ENCODE measurements at regions not wholly inside any gene's neighbourhood (a gene's known extent, or its start where the extent isn't known, plus 50 kb on each side); places are given as distances from the start of the nearest gene placed in this dataset.

DNA sequence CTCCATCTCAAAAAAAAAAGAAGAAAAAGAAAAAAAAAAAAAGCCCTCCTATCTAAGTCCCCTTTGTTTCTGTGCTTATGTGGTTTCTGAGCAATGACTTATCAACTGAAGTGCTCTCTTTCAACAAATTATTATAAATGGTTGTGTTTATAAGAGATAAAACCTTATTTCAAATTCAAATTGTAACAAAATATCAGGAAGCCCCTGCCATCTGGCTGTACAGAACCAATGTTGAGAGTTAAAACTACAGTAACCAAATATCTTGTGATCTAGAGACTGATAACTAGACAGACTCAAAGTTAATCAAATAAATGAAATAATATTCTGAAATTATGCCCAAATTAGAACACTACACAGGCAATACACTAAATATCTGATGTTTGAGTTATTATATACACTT, 143.0 kb upstream of the CPNE8 start:
- Histone ChIP-seq H3K9me3 (ENCODE audit: low read length) (no peaks in the 10 kb centered on the region), H3K27ac (ENCODE audit: low read length) (no peak overlapping the region), H4K20me1 (ENCODE audit: insufficient read depth) (no peaks in the 10 kb centered on the region), H3K79me2 (replicated peaks; ENCODE audit: insufficient read depth, low read length) (no peaks in the 10 kb centered on the region), H3K9ac (ENCODE audit: low read length) (no peak overlapping the region), H2AFZ (ENCODE audit: low read depth, low read length) (no peak overlapping the region), H3K36me3 (ENCODE audit: insufficient read depth, low read length) (no peaks in the 10 kb centered on the region), H3K27me3 (ENCODE audit: insufficient read depth, low read depth, low read length) (no peaks in the 10 kb centered on the region), H3K9me2 (ENCODE audit: insufficient read depth, low read length) (no peaks in the 10 kb centered on the region), H3F3A (ENCODE audit: insufficient read depth, low read length, poor library complexity, severe bottlenecking) (no peaks in the 10 kb centered on the region), H3K4me3 (ENCODE audit: low read length) (no peak overlapping the region), H3K4me2 (ENCODE audit: low read length) (no peak overlapping the region)
- TF ChIP-seq POLR2AphosphoS5 (IDR thresholded peaks at IDR 0.05), result no peak
- no peak for TF ChIP-seq RAD21 (conservative IDR thresholded peaks at IDR 0.05)
- TF ChIP-seq TAF1 (IDR thresholded peaks at IDR 0.05; ENCODE audit: low read depth), result no peak
- TF ChIP-seq, protein P1, sequence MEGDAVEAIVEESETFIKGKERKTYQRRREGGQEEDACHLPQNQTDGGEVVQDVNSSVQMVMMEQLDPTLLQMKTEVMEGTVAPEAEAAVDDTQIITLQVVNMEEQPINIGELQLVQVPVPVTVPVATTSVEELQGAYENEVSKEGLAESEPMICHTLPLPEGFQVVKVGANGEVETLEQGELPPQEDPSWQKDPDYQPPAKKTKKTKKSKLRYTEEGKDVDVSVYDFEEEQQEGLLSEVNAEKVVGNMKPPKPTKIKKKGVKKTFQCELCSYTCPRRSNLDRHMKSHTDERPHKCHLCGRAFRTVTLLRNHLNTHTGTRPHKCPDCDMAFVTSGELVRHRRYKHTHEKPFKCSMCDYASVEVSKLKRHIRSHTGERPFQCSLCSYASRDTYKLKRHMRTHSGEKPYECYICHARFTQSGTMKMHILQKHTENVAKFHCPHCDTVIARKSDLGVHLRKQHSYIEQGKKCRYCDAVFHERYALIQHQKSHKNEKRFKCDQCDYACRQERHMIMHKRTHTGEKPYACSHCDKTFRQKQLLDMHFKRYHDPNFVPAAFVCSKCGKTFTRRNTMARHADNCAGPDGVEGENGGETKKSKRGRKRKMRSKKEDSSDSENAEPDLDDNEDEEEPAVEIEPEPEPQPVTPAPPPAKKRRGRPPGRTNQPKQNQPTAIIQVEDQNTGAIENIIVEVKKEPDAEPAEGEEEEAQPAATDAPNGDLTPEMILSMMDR (IDR thresholded peaks at IDR 0.05; ENCODE audit: poor library complexity, severe bottlenecking), result no peak
- TF ChIP-seq EP300 (conservative IDR thresholded peaks at IDR 0.05; ENCODE audit: poor library complexity, severe bottlenecking), result no peak

DNA sequence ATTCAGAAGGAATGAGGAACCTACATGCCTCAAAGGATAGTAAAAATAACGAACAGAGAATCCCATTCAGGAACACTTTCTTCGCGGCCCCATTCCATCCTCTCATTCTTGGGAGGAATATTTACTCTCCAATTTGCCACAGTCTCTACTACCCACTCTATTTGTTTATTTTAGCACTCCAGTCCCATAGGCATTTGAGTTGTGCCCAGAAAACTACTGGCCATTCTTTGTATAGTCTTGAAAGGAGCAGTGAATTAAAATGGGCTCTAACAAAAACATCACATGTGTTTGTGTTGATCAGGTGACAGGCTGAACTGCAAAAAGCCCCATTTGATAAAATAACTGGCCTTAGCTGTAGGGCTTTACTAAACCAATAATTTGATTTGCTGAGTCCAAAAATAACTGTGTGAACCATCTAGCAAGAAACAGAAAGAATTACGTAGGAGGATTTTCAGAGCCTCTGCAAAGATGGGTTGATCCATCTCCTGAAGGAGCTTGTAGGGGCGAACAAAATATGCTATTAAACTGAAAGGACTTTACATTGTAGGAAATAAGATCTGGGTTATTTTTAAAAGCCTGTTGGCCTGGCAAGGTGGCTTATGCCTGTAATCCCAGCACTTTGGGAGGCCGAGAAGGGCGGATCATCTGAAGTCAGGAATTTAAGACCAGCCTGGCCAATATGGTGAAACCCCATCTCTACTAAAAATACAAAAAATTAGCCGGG, 142.3 kb upstream of the CPNE8 start:
- H3K36me3 ChIP-seq (ENCODE audit: insufficient read depth, low read length), result no peaks in the 10 kb centered on the region
- H3K79me2 ChIP-seq (replicated peaks; ENCODE audit: insufficient read depth, low read length), result no peaks in the 10 kb centered on the region
- no peak overlapping the region for H3K27ac ChIP-seq (ENCODE audit: low read length)
- TF ChIP-seq EP300 (conservative IDR thresholded peaks at IDR 0.05; ENCODE audit: poor library complexity, severe bottlenecking) (no peak), POLR2AphosphoS5 (IDR thresholded peaks at IDR 0.05) (no peak), EZH2 (IDR thresholded peaks at IDR 0.05; ENCODE audit: borderline replicate concordance, insufficient read depth, low read length, poor library complexity, severe bottlenecking) (no peak), TAF1 (IDR thresholded peaks at IDR 0.05; ENCODE audit: low read depth) (no peak), RAD21 (conservative IDR thresholded peaks at IDR 0.05) (no peak), MXI1 (conservative IDR thresholded peaks at IDR 0.05; ENCODE audit: poor library complexity, severe bottlenecking) (no peak), SMC3 (conservative IDR thresholded peaks at IDR 0.05; ENCODE audit: poor library complexity) (no peak)
- TF ChIP-seq, protein P2, sequence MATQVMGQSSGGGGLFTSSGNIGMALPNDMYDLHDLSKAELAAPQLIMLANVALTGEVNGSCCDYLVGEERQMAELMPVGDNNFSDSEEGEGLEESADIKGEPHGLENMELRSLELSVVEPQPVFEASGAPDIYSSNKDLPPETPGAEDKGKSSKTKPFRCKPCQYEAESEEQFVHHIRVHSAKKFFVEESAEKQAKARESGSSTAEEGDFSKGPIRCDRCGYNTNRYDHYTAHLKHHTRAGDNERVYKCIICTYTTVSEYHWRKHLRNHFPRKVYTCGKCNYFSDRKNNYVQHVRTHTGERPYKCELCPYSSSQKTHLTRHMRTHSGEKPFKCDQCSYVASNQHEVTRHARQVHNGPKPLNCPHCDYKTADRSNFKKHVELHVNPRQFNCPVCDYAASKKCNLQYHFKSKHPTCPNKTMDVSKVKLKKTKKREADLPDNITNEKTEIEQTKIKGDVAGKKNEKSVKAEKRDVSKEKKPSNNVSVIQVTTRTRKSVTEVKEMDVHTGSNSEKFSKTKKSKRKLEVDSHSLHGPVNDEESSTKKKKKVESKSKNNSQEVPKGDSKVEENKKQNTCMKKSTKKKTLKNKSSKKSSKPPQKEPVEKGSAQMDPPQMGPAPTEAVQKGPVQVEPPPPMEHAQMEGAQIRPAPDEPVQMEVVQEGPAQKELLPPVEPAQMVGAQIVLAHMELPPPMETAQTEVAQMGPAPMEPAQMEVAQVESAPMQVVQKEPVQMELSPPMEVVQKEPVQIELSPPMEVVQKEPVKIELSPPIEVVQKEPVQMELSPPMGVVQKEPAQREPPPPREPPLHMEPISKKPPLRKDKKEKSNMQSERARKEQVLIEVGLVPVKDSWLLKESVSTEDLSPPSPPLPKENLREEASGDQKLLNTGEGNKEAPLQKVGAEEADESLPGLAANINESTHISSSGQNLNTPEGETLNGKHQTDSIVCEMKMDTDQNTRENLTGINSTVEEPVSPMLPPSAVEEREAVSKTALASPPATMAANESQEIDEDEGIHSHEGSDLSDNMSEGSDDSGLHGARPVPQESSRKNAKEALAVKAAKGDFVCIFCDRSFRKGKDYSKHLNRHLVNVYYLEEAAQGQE (IDR thresholded peaks at IDR 0.05; ENCODE audit: borderline replicate concordance), result no peak
- TF ChIP-seq, protein P1 (IDR thresholded peaks at IDR 0.05; ENCODE audit: poor library complexity, severe bottlenecking), result no peak
- H3K9ac ChIP-seq (ENCODE audit: low read length), result no peak overlapping the region
- H3K9me2 ChIP-seq (ENCODE audit: insufficient read depth, low read length), result no peaks in the 10 kb centered on the region
- no peaks in the 10 kb centered on the region for H4K20me1 ChIP-seq (ENCODE audit: insufficient read depth)
- no peaks in the 10 kb centered on the region for H3K27me3 ChIP-seq (ENCODE audit: insufficient read depth, low read depth, low read length)
- no peaks in the 10 kb centered on the region for H3K9me3 ChIP-seq (ENCODE audit: low read length)
- H2AFZ ChIP-seq (ENCODE audit: low read depth, low read length), result no peak overlapping the region
- H3K4me3 ChIP-seq (ENCODE audit: low read length), result no peak overlapping the region
- H3F3A ChIP-seq (ENCODE audit: insufficient read depth, low read length, poor library complexity, severe bottlenecking), result no peaks in the 10 kb centered on the region
- no peak overlapping the region for H3K4me2 ChIP-seq (ENCODE audit: low read length)
